ENCODE measurements at regions not wholly inside any gene's neighbourhood (a gene's known extent, or its start where the extent isn't known, plus 50 kb on each side); places are given as distances from the start of the nearest gene placed in this dataset.

DNA sequence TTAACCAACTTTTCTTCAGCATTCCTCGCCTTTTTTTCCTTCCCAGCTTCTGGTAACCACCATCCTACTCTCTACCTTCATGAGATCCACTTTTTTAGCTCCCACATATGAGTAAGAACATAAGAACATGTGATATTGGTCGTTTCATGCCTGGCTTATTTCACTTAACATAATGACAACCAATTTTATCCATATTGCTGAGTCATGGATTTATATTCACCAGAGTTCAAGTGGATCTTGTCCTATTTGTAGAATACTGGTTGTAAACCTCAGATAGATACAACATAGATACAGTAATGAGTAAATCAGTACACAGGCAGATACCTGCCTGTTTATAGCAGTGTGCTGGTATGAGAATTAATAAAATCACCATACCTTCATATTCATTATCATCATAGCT is 412.0 kb upstream of the RBMS3 start:
- intact Hi-C loops (cut with micrococcal nuclease; ENCODE audit: unreplicated experiment), result no loop called here
- Mint-ChIP-seq H3K36me3 (ENCODE audit: insufficient read depth, unreplicated experiment) (no peaks in the 10 kb centered on the region), H3K4me1 (ENCODE audit: low read depth, unreplicated experiment) (no peaks in the 10 kb centered on the region), H3K27me3 (ENCODE audit: unreplicated experiment) (no peaks in the 10 kb centered on the region), H3K4me3 (ENCODE audit: low read depth, unreplicated experiment) (no peak overlapping the region), H3K9me3 (ENCODE audit: low read depth, unreplicated experiment) (no peaks in the 10 kb centered on the region), H3K27ac (ENCODE audit: unreplicated experiment) (no peak overlapping the region)
- BruUV-seq (replicated peaks), result no TSS peak
- DNase-seq, result no peak
- TF ChIP-seq, protein P1, sequence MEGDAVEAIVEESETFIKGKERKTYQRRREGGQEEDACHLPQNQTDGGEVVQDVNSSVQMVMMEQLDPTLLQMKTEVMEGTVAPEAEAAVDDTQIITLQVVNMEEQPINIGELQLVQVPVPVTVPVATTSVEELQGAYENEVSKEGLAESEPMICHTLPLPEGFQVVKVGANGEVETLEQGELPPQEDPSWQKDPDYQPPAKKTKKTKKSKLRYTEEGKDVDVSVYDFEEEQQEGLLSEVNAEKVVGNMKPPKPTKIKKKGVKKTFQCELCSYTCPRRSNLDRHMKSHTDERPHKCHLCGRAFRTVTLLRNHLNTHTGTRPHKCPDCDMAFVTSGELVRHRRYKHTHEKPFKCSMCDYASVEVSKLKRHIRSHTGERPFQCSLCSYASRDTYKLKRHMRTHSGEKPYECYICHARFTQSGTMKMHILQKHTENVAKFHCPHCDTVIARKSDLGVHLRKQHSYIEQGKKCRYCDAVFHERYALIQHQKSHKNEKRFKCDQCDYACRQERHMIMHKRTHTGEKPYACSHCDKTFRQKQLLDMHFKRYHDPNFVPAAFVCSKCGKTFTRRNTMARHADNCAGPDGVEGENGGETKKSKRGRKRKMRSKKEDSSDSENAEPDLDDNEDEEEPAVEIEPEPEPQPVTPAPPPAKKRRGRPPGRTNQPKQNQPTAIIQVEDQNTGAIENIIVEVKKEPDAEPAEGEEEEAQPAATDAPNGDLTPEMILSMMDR (IDR thresholded peaks at IDR 0.05; ENCODE audit: unreplicated experiment), result no peak
- CTCF ChIA-PET, result interaction anchor here (1.0 kb wide), 1 partner anchor 12 kb away, joined by 3 read pairs; no protein-coding TSS in a partner anchor

- intact Hi-C loops (cut with micrococcal nuclease; ENCODE audit: unreplicated experiment), result no loop called here
- Mint-ChIP-seq H3K27ac (ENCODE audit: unreplicated experiment) (no peak overlapping the region), H3K4me3 (ENCODE audit: low read depth, unreplicated experiment) (no peak overlapping the region), H3K4me1 (ENCODE audit: low read depth, unreplicated experiment) (no peaks in the 10 kb centered on the region), H3K27me3 (ENCODE audit: unreplicated experiment) (no peaks in the 10 kb centered on the region), H3K36me3 (ENCODE audit: insufficient read depth, unreplicated experiment) (no peaks in the 10 kb centered on the region), H3K9me3 (ENCODE audit: low read depth, unreplicated experiment) (no peaks in the 10 kb centered on the region)
- no peak for DNase-seq
- TF ChIP-seq, protein P1 (IDR thresholded peaks at IDR 0.05; ENCODE audit: unreplicated experiment), result no peak
- CTCF ChIA-PET, result no interaction called here
- no TSS peak for BruUV-seq (replicated peaks)
These were observed 403.0 kb upstream of the RBMS3 start for GRCh38 chr3:28877912-28878311.

- Mint-ChIP-seq H3K4me3 (ENCODE audit: low read depth, unreplicated experiment) (no peak overlapping the region), H3K9me3 (ENCODE audit: low read depth, unreplicated experiment) (peaks cover 2% of the 10 kb centered on the region), H3K4me1 (ENCODE audit: low read depth, unreplicated experiment) (no peaks in the 10 kb centered on the region), H3K36me3 (ENCODE audit: insufficient read depth, unreplicated experiment) (no peaks in the 10 kb centered on the region), H3K27ac (ENCODE audit: unreplicated experiment) (no peak overlapping the region), H3K27me3 (ENCODE audit: unreplicated experiment) (no peaks in the 10 kb centered on the region)
- no peak for DNase-seq
- intact Hi-C loops (cut with micrococcal nuclease; ENCODE audit: unreplicated experiment), result no loop called here
- TF ChIP-seq, protein P1 (IDR thresholded peaks at IDR 0.05; ENCODE audit: unreplicated experiment), result no peak
- CTCF ChIA-PET, result no interaction called here
- BruUV-seq (replicated peaks), result no TSS peak
These were observed 390.5 kb upstream of the RBMS3 start for GRCh38 chr3:28890373-28890772.

DNA sequence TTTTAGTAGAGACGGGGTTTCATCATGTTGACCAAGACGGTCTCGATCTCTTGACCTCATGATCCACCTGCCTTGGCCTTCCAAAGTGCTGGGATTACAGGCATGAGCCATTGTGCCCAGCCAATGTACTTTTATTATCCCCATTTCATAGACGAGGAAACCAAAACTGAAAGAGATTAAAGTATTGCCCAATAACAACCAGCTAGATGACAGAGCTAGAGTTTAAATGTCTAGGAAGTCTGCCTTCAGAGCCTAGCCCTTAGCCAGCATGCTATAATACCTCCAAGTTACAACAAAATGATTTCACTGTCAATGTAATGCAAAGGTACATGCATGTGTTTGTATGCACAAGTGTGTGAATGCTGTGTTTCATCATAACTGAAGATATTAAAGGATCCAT is 389.4 kb upstream of the RBMS3 start:
- DNase-seq, result no peak
- CTCF ChIA-PET, result no interaction called here
- no TSS peak for BruUV-seq (replicated peaks)
- Mint-ChIP-seq H3K27me3 (ENCODE audit: unreplicated experiment) (no peaks in the 10 kb centered on the region), H3K36me3 (ENCODE audit: insufficient read depth, unreplicated experiment) (no peaks in the 10 kb centered on the region), H3K9me3 (ENCODE audit: low read depth, unreplicated experiment) (peaks cover 2% of the 10 kb centered on the region), H3K4me3 (ENCODE audit: low read depth, unreplicated experiment) (no peak overlapping the region), H3K4me1 (ENCODE audit: low read depth, unreplicated experiment) (no peaks in the 10 kb centered on the region), H3K27ac (ENCODE audit: unreplicated experiment) (no peak overlapping the region)
- intact Hi-C loops (cut with micrococcal nuclease; ENCODE audit: unreplicated experiment), result no loop called here
- TF ChIP-seq, protein P1 (IDR thresholded peaks at IDR 0.05; ENCODE audit: unreplicated experiment), result no peak

GRCh38 chr3:28900301-28900700 is 380.6 kb upstream of the RBMS3 start:
- intact Hi-C loops (cut with micrococcal nuclease; ENCODE audit: unreplicated experiment), result no loop called here
- H3K9me3 Mint-ChIP-seq (ENCODE audit: low read depth, unreplicated experiment), result no peaks in the 10 kb centered on the region
- no peaks in the 10 kb centered on the region for H3K27me3 Mint-ChIP-seq (ENCODE audit: unreplicated experiment)
- DNase-seq, result no peak
- no peaks in the 10 kb centered on the region for H3K4me1 Mint-ChIP-seq (ENCODE audit: low read depth, unreplicated experiment)
- H3K4me3 Mint-ChIP-seq (ENCODE audit: low read depth, unreplicated experiment), result no peak overlapping the region
- H3K27ac Mint-ChIP-seq (ENCODE audit: unreplicated experiment), result no peak overlapping the region
- no peaks in the 10 kb centered on the region for H3K36me3 Mint-ChIP-seq (ENCODE audit: insufficient read depth, unreplicated experiment)
- CTCF ChIA-PET, result no interaction called here
- TF ChIP-seq, protein P1 (IDR thresholded peaks at IDR 0.05; ENCODE audit: unreplicated experiment), result no peak
- no TSS peak for BruUV-seq (replicated peaks)

Data from Calu3 (cell line).